ENCODE measurements at regions not wholly inside any gene's neighbourhood (a gene's known extent, or its start where the extent isn't known, plus 50 kb on each side); places are given as distances from the start of the nearest gene placed in this dataset.

GRCh38 chr12:127189992-127190391 lies 1077.0 kb upstream of the TMEM132C start:
- TF ChIP-seq CTCF (conservative IDR thresholded peaks at IDR 0.05) (no peak), ZFX (IDR thresholded peaks at IDR 0.05) (no peak)
